Fibroblast of pulmonary artery (primary cell): ENCODE measurements at regions not wholly inside any gene's neighbourhood (a gene's known extent, or its start where the extent isn't known, plus 50 kb on each side); places are given as distances from the start of the nearest gene placed in this dataset.

Experiments
- DNase-seq: peaks from one replicate; pipeline ENCODE4 v3.0.0-alpha.2; 2010; ENCODE audit warnings: low read depth
- H3K4me3 ChIP-seq: replicated peaks from 2 replicates; pipeline ENCODE4 v1.5.1; 2011; ENCODE audit warnings: low read depth, mild to moderate bottlenecking, control low read depth, low read length, moderate library complexity
- TF ChIP-seq, protein P1 (sequence below): IDR thresholded peaks from 2 replicates; pipeline ENCODE4 v1.5.1; 2011; ENCODE audit warnings: mild to moderate bottlenecking, control low read depth, low read length, inconsistent platforms; ENCODE audit errors: missing control alignments

DNA sequence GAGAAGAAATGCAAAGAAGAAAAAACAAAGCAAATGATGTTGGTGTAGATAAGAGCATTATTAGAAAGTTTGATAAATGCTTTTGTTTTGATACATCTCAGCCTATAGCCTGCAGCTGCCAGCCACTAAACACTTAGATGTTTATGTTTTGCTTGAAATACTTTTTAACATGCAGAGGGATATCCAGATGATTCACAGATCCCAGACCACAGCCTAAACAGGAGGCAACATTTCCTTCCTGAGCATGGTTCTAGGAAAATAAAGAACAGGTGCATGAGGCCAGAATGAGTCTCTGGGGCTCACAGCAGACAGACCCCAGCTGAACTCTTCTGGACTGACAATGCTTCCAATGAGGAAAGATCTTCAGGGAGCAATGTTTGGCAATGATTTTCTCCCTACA is 103.7 kb upstream of the EEA1 start:
- TF ChIP-seq, protein P1, sequence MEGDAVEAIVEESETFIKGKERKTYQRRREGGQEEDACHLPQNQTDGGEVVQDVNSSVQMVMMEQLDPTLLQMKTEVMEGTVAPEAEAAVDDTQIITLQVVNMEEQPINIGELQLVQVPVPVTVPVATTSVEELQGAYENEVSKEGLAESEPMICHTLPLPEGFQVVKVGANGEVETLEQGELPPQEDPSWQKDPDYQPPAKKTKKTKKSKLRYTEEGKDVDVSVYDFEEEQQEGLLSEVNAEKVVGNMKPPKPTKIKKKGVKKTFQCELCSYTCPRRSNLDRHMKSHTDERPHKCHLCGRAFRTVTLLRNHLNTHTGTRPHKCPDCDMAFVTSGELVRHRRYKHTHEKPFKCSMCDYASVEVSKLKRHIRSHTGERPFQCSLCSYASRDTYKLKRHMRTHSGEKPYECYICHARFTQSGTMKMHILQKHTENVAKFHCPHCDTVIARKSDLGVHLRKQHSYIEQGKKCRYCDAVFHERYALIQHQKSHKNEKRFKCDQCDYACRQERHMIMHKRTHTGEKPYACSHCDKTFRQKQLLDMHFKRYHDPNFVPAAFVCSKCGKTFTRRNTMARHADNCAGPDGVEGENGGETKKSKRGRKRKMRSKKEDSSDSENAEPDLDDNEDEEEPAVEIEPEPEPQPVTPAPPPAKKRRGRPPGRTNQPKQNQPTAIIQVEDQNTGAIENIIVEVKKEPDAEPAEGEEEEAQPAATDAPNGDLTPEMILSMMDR, result no peak
- DNase-seq, result no peak
- no peak overlapping the region for H3K4me3 ChIP-seq

DNA sequence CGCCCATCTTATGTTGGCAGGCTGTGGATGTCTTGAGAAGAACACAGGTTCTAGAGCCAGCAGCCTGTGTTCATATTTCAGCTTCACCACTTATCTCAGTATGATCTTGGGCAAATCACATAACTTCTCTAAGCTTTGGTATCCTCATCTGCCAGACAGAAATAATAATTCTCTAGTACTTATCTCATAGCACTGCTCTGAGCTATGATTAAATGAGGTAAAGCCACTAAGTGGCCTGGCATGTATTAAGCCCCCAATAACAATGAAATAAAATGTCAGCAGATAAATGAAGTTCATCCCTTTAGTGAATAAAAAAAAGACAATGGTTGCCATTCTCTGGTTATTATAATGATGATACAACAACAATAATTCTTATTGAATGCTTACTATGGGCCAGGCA is 104.9 kb upstream of the EEA1 start:
- H3K4me3 ChIP-seq, result no peak overlapping the region
- TF ChIP-seq, protein P1, result no peak
- DNase-seq, result no peak

GRCh38 chr12:93039062-93039461 is 110.0 kb upstream of the EEA1 start:
- DNase-seq, result no peak
- no peak overlapping the region for H3K4me3 ChIP-seq
- TF ChIP-seq, protein P1, result no peak

- TF ChIP-seq, protein P1, result no peak
- no peak overlapping the region for H3K4me3 ChIP-seq
- DNase-seq, result no peak
Observed at GRCh38 chr12:93039930-93040329, 110.8 kb upstream of the EEA1 start.

DNA sequence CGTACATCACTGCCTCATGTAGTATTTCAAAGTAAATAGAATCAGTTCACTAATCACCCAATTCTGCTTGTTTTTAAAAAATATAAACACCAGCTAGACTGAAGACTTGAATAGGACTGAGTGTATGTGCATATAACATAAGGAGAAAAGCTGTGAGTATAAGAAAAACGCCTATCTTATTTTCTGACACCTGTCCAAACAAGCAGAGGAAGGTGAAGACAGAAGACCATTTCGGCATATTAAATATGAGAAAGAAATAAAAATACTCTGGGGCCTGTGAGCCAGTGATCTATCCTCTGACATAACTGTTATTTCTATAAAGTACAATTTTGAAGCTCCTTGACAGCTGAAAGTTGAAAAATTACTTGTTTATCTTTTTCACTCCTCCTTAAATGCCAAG is 111.3 kb upstream of the EEA1 start:
- H3K4me3 ChIP-seq, result no peak overlapping the region
- DNase-seq, result no peak
- TF ChIP-seq, protein P1, result no peak

- no peak for DNase-seq
- TF ChIP-seq, protein P1, result no peak
- H3K4me3 ChIP-seq, result no peak overlapping the region
Observed at GRCh38 chr12:93041416-93041815, 112.3 kb upstream of the EEA1 start.

DNA sequence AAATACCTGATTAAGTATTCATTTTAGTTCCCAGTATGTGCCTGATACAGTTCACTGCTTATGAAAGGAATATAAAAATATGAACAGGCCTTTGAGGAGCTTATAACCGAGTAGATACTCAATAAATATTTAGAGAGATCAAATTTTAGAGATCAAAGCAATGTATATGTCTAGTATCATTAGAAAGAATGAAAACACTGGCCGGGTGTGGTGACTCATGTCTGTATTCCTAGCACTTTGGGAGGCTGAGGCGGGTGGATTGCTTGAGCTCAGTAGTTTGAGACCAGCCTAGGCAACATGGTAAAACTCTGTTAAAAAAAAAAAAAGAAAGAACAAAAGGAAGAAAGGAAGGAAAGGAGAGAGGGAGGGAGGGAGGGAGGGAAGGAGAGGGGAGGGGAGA is 113.2 kb upstream of the EEA1 start:
- H3K4me3 ChIP-seq, result no peak overlapping the region
- TF ChIP-seq, protein P1, result no peak
- no peak for DNase-seq
